Stomach (tissue), 8 donors: ENCODE measurements at regions not wholly inside any gene's neighbourhood (a gene's known extent, or its start where the extent isn't known, plus 50 kb on each side); places are given as distances from the start of the nearest gene placed in this dataset.
A peak's percentile ranks its signal among the peaks of the same experiment; 100 is the strongest.

Source experiments
- DNase-seq, 2 donors: peaks; one replicate each; pipeline versions ENCODE4 v3.0.0 to v3.0.0-alpha.2; 2013 to 2019
- H3K27ac ChIP-seq, 5 donors: fragments of 200-600 bp in 4 of 5; sonication (generic) in 4 of 5; one replicate each; pipeline ENCODE4 v1.5.1; 2013 to 2019; ENCODE audit warnings: mild to moderate bottlenecking in 1 of 5, moderate library complexity in 1 of 5
- H3K27me3 ChIP-seq, 3 donors: fragments of 200-600 bp; sonication (generic); one replicate each; pipeline ENCODE4 v1.5.1; 2017 to 2019; ENCODE audit warnings: mixed run types in 1 of 3
- H3K36me3 ChIP-seq, 4 donors: fragments of 200-600 bp; sonication (generic); 1 replicate in 3 of 4; 2 replicates in 1 of 4; pipeline ENCODE4 v1.5.1; 2016 to 2019
- H3K4me1 ChIP-seq, 4 donors: fragments of 200-600 bp; sonication (generic); one replicate each; pipeline ENCODE4 v1.5.1; 2016 to 2019
- H3K4me3 ChIP-seq, 4 donors: fragments of 200-600 bp; sonication (generic) in 3 of 4; one replicate each; pipeline ENCODE4 v1.5.1; 2016 to 2019; ENCODE audit warnings: mild to moderate bottlenecking in 1 of 4
- H3K9me3 ChIP-seq, 4 donors: fragments of 200-600 bp; sonication (generic); one replicate each; pipeline ENCODE4 v1.5.1; 2016 to 2019
- CTCF ChIP-seq, 7 experiments: fragments of 450-650 bp in 4 of 7; fragments of 200-600 bp in 3 of 7; sonication (generic) in 3 of 7; IDR thresholded peaks; one replicate each; pipeline ENCODE4 v1.5.1; 2016 to 2019; ENCODE audit warnings: antibody characterized with exemption in 7 of 7, control low read depth in 2 of 7, mild to moderate bottlenecking in 1 of 7
- EP300 ChIP-seq: sonication (generic); formaldehyde crosslinking; IDR thresholded peaks from one replicate; pipeline ENCODE4 v1.6.1; 2017; ENCODE audit warnings: antibody characterized with exemption
- POLR2A ChIP-seq, 4 donors: fragments of 450-650 bp; IDR thresholded peaks; one replicate each; pipeline ENCODE4 v1.6.1; 2016; ENCODE audit warnings: antibody characterized with exemption in 4 of 4, control low read depth in 2 of 4, mild to moderate bottlenecking in 1 of 4, moderate library complexity in 1 of 4
- POLR2AphosphoS5 ChIP-seq, 3 donors: sonication (generic); formaldehyde crosslinking; IDR thresholded peaks; one replicate each; pipeline ENCODE4 v1.6.1; 2016; ENCODE audit warnings: antibody characterized with exemption in 3 of 3
- WGBS, 5 donors: extraction: QIAGEN DNeasy Blood & Tissue Kit in 3 of 5; methylation state at CpG; one replicate each; pipeline versions ENCODE4 v1.1.5 to v1.1.7; 2013 to 2018; 5-methylcytosine and 5-hydroxymethylcytosine counted together
- intact Hi-C: fragments of 100-400 bp; cut with DNase I; formaldehyde crosslinking; loops from one replicate; pipeline ENCODE4 v1.15.1; 2023; ENCODE audit warnings: low total_unique reads
- donor health status: healthy with polysubstance abuse.
- donor health status: Bipolar disorder and iron deficiency.
- donor health status: healthy.

GRCh38 chr9:111186021-111186530 lies 143.9 kb downstream of the OR2K2 start:
- Histone ChIP-seq H3K27me3 (no peaks in the 10 kb centered on the region), H3K9me3 (peaks cover 0 to 4% (median 0%) of the 10 kb centered on the region in 4 donors), H3K27ac (no peak overlapping the region), H3K4me3 (no peak overlapping the region), H3K36me3 (no peaks in the 10 kb centered on the region), H3K4me1 (no peaks in the 10 kb centered on the region)
- no peak for TF ChIP-seq POLR2A (IDR thresholded peaks at IDR 0.05)
- no peak for TF ChIP-seq POLR2AphosphoS5 (IDR thresholded peaks at IDR 0.05)
- no peak for TF ChIP-seq EP300
- no peak for TF ChIP-seq CTCF (IDR thresholded peaks at IDR 0.05)
- intact Hi-C loops, result no loop called here
- no peak for DNase-seq
- WGBS, 5 donors, result 81 to 94% (median 91%) methylated on average over 1 of the region's 1 CpG

GRCh38 chr9:111180811-111181210 lies 142.5 kb upstream of the LPAR1 start:
- Histone ChIP-seq H3K36me3 (no peaks in the 10 kb centered on the region), H3K27ac (no peak overlapping the region), H3K4me3 (no peak overlapping the region), H3K27me3 (no peaks in the 10 kb centered on the region), H3K4me1 (no peaks in the 10 kb centered on the region), H3K9me3 (peaks cover 0 to 4% (median 0%) of the 10 kb centered on the region in 4 donors)
- intact Hi-C loops, result no loop called here
- WGBS, 5 donors, result 83 to 89% (median 88%) methylated on average over 2 of the region's 2 CpGs
- no peak for DNase-seq
- TF ChIP-seq EP300 (no peak), POLR2A (IDR thresholded peaks at IDR 0.05) (no peak), POLR2AphosphoS5 (IDR thresholded peaks at IDR 0.05) (no peak), CTCF (IDR thresholded peaks at IDR 0.05) (no peak)

GRCh38 chr9:111179577-111179976 lies 141.3 kb upstream of the LPAR1 start:
- H3K9me3 ChIP-seq, result peaks cover 0 to 4% (median 0%) of the 10 kb centered on the region in 4 donors
- no peak for DNase-seq
- H3K4me3 ChIP-seq, result no peak overlapping the region
- TF ChIP-seq CTCF (IDR thresholded peaks at IDR 0.05) (no peak), POLR2A (IDR thresholded peaks at IDR 0.05) (no peak), EP300 (no peak), POLR2AphosphoS5 (IDR thresholded peaks at IDR 0.05) (no peak)
- WGBS, 5 donors, result 67 to 76% (median 69%) methylated on average over 5 of the region's 5 CpGs
- H3K27me3 ChIP-seq, result no peaks in the 10 kb centered on the region
- H3K27ac ChIP-seq, result no peak overlapping the region
- H3K4me1 ChIP-seq, result no peaks in the 10 kb centered on the region
- H3K36me3 ChIP-seq, result no peaks in the 10 kb centered on the region
- intact Hi-C loops, result no loop called here

- H3K27ac ChIP-seq, result no peak overlapping the region
- peak in 1 of 2 donors; percentile 34 for DNase-seq
- H3K4me3 ChIP-seq, result no peak overlapping the region
- H3K27me3 ChIP-seq, result no peaks in the 10 kb centered on the region
- H3K9me3 ChIP-seq, result no peaks in the 10 kb centered on the region
- 36 to 68% (median 63%) methylated on average over 9 of the region's 9 CpGs for WGBS, 5 donors
- H3K4me1 ChIP-seq, result no peaks in the 10 kb centered on the region
- intact Hi-C loops, result no loop called here
- TF ChIP-seq POLR2AphosphoS5 (IDR thresholded peaks at IDR 0.05) (no peak), EP300 (no peak), CTCF (IDR thresholded peaks at IDR 0.05) (no peak), POLR2A (IDR thresholded peaks at IDR 0.05) (no peak)
- no peaks in the 10 kb centered on the region for H3K36me3 ChIP-seq
These were observed 140.2 kb upstream of the LPAR1 start for GRCh38 chr9:111178331-111179055.
